Daoy (cell line): ENCODE measurements at regions not wholly inside any gene's neighbourhood (a gene's known extent, or its start where the extent isn't known, plus 50 kb on each side); places are given as distances from the start of the nearest gene placed in this dataset.
"Not testable (repeated sequence)": the region's sequence is repeated elsewhere in the genome, so short reads cannot be mapped to it uniquely, and the experiment has no call there.

ENCODE experiments used
- DNase-seq: peaks from one replicate; pipeline ENCODE4 v3.0.0-alpha.2; 2015; ENCODE audit warnings: low read depth

DNA sequence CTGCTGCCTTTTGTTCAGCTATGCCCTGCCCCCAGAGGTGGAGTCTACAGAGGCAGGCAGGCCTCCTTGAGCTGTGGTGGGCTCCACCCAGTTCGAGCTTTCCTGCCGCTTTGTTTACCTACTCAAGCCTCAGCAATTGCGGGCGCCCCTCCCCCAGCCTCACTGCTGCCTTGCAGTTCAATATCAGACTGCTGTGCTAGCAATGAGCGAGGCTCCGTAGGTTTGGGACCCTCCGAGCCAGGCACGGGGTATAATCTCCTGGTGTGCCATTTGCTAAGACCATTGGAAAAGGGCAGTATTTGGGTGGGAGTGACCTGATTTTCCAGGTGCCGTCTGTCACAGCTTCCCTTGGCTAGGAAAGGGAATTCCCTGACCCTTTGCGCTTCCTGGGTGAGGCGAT is 51.9 kb downstream of the DIPK2A start:
- not testable (repeated sequence) for DNase-seq

DNA sequence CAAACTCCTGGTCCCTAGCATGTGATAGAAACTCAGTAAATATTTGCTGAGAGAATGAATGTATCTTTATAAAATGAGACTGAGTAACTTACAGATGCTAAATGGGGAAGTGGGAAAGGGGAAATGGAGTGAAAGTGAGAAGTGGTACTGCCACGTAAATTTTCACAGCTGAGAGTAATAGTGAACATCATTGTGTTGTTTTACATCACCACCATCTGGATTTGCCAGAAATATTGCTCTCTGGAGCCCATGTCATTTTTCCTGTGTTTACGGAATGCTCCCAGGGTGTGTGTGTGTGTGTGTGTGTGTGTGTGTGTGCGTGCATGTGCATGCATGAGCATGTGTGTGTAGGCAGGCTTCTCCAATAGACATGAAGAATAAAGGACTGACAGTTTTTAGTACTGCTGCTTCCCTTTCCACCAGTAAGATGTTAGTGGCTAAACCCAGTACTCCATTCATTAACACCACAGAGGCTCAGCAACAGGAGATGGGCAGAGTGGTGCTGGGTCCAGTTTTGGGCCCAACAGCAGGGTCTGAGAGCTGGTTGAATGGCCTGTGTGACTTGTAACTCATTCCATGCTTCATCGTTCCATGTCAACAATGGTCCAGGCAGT is 57.3 kb downstream of the DIPK2A start:
- DNase-seq, result no peak

DNA sequence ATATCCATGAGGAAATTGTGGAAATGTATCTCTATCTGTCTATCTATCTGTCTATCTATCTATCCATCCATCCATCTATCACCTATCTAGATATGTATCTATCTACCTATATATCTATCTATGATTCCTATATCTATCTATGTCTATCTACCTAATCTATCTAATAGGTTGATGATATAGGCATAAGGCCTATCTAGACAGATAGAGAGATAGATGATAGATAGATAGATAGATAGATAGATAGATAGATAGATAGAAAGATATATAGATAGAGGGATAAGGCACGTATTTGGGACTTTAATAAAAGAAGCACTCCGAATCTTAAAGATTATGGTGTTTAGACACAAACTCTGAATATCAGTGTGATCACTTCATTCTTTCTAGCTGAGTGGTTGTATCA is 58.1 kb downstream of the DIPK2A start:
- DNase-seq, result no peak

DNA sequence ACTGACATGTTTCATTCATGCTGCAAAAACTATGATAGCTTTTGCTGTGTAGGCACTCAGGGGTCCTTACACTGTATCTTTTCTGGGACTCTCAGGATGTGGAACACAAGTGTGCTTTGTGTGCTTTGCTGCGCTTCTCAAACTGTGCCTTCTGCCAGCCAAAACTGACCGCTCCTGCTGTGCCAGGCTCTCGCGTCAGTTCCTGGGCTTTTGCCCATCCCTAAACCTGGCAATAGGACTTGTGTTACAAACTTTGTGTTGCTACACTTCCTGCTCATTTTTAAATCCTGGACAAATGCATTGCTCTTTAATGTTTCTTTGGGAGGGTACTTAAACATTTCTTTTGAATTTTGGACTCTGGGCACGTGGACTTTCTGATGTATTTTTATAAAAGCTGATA is 60.3 kb downstream of the DIPK2A start:
- DNase-seq, result no peak

DNA sequence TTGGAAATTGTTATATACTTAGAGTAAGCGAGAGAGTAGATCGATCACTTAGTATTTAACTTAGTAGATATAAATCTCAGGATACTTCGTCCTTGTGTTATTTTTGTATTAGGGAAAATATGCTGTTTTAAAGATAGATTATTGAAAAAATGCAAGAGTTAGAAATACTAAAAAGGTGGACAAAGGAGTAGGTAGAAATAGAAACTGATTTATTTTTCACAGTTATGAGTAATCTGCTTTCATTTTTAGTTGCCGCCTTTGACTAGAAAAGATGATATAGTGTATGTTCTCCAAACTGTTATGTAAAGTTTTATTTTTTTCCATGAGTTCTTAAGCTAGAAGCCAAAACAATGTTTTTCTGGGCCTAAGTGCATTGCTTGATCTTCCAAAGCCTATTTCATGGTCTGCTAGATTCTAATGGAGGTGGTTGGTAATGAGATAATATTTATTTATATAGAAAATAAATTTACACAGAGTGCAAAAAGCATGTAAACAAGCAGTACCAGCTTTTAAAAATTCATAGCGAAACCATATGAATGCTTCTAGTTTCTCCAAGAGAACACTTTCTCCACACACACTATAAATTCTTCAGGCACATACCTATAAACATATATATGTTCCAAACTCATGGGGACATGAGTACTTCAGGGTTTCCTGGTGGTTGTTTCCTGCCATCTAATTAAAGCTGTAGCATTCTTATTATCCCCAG is 61.1 kb downstream of the DIPK2A start:
- no peak for DNase-seq

DNA sequence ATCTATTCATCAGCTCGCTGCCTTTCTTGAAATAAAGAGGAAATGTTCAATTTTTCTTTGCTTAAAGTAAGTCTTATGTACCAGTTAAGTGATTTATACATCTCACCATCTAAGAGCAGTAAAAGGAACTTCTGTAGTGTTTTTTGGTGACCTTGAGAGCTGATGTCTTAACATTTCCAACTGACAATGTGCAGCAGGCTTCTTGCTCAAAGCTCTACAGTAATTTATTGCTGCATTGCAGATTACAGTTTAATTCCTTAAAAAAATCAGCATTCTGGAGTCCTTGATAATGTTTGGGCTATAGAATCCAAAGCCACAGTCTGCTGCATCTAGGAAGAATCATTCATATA is 61.6 kb downstream of the DIPK2A start:
- DNase-seq, result no peak

DNA sequence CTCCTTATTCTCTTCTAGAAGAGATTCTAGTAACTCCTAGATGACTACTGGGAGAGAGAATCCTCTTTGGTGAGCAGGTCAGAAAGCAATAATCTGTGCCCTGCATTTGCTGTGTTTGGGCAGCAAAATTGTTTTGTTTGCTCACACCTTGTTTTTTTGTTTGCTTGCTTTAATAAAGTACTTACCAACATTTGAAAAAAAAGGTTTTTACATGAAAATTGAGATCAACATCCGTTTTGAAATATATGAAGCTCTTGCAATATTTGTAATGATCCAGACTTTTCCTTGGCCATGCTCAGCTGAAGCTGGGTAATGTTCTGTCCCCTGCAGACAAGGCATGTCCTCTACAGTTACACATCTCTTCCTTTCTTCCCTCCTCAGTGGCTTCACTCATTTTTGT is 62.2 kb downstream of the DIPK2A start:
- no peak for DNase-seq

DNA sequence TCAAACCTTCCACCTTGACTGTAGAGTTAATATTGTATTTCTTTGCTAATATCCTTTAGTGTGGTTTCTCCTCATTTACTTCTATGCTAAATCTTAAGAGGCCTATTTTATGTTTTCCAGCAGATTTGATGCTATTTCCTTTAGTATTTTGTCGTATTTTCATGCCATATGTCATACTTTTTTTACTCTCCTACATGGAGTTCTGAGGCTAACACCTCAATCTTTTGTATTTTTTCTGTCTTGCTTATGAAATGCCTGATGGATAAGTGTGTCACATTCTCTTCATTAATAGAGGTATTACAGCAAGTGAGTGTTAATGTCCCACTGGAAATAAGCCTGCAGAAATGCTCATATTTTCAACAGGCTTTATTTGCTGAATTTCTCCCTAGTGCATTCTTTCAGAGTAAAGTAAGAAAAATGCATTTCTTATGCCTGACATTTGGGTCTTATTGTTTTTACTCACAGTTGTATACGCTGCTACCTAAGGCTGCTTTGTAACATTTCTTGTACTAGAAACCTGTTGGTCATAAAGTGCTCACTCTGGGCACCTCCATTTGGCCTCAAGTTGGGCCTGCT is 63.2 kb downstream of the DIPK2A start:
- no peak for DNase-seq

DNA sequence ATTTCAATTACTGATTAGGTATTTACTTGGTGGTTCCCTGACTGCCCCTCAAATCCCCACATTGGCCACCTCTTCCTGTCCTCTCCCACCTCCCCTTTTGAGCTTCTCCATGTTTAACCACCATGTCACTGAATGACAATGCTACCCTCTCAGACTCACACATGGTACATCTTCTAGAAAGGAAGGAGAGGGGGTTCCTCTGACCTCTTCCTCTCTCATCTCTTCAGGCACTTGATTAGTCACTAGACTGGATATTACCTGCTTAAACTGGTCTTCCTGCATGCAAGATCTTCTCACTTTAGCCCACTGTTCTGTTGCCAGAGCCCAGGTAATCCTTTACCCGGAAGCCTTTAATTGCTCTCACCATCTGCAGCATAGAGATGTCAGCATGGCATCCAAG is 64.9 kb downstream of the DIPK2A start:
- DNase-seq, result no peak

DNA sequence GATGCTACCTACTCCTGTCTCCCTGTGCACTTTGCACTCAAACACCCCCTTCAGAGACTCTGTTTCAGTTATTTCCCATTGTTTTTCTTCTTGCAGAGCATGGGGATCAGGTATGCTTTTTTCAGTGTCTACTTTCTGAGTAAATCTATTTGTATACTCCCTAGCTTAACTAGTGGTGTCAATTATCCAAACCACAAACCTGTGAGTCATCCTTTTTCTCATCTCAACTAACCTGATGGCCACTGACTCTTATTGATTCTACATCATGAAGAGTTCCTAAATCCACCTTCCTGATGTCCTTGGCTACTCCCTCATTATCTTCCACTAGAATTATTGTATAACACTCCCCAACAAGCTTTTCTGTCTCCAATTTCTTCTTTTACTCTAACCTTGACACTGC is 68.0 kb downstream of the DIPK2A start:
- no peak for DNase-seq

DNA sequence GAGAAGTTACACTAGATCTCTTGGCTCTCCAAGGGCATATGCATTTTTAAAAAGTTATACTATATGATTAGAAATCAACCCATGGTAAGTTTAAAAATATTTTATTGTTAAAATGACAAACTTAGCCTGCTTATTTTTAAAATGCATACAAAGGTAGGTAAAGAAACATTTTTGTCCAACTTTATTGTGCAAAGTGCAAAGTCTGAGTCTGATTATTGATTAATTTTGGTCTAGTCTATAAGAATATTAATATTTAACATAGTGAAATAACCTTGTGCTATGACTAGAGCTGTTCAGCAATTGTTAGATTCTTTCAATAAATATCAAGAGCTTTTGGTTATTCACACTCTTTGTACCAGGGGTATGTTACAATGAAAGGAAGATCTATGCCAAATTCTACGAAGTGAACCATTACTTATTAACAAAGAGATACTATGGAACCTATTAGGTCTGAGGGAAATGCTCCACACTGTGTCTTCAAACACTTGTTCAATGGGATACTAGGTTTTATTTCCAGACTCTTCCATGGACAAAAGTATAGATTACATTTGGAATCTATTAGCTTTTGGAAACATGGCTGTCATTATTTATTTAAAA is 70.4 kb downstream of the DIPK2A start:
- DNase-seq, result no peak

DNA sequence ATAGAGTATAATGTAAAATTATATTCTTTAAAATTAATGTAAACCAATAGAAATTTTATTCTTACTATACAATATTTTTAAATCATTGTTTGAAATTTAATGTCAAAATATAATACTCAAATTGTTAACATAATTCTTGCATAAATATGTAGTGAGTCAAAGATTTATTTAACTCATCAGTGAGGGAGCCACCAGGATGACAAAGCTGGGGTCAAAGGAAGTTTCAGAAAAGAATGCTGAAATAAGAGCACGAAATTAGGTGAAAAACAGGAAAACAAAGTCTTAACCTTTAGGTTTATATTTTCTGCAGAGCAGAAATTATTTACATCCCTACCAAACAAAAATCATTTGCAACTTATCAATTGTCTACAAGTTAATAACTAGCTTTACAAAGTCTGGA is 74.1 kb downstream of the DIPK2A start:
- DNase-seq, result no peak

DNA sequence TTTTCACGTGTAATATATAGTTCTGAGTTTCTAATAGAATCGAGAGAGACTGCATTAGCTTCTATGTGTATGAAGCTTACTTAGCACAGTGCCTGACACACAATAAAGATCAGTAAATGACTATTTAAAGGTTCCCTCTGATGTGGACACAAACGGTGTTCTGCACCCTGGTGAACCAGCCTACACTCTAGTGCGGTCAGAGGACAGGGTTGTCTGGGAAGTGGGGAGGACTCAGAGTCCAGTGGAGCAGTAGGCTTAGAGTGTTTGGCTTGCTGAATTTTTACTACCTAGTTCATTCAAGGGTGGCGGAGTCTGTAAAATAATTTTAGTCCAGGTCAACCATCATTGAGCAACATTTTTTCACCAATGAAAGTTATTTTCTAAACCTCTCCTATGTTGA is 77.8 kb downstream of the DIPK2A start:
- no peak for DNase-seq

DNA sequence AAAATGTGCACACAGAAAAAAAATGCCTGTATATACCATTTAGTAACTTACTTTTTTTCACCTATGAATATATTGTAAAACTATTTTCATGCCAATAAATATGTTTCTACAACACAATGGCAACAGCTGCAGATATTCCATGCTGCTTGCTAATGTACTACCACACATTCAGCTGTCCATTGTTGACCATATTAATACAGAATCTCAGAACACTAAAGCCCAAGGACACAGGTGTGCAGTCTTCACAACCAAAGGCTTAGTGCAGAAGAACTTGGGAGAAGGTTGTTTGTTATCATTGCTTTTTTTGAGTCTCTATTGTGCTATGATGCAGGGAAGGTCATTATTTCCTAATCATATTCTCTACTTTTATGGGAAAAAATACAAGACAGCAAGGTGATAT is 79.6 kb downstream of the DIPK2A start:
- DNase-seq, result no peak

DNA sequence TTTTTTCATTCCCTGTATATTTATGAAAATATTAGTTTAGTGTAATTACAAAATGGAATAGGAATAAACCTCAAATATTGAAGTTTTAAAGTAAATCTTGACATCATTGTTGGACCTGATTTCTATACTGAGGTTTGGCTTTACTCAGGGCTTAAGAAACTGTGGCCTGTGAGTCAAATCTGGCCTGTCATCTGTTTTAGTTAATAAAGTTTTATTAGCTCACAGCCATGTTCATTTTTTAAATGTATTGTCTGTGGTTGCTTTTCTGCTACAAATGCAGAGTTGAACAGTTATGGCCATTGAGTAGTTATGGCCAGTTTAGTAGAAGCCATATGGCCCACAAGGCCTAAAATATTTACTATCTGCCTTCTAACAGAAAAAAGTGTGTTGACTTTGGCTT is 80.7 kb downstream of the DIPK2A start:
- DNase-seq, result no peak

DNA sequence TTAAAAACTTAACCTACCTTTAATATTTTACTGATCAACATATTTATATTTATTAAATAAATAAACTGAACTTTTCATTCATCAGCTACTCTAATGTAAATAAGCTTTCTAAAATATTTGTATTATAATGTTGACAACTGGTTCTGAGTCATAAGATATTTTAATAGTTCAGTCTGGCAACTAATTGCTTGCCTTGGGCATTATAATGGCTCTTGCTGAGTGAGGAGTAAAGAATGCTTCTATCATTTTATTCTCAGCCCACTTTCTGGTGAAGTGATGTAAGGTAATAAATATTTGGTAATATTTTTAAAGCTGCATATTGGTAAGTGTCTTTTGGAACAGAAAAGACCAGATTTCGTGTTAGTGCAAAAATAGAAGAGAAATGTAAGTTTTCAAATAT is 81.5 kb downstream of the DIPK2A start:
- DNase-seq, result no peak

DNA sequence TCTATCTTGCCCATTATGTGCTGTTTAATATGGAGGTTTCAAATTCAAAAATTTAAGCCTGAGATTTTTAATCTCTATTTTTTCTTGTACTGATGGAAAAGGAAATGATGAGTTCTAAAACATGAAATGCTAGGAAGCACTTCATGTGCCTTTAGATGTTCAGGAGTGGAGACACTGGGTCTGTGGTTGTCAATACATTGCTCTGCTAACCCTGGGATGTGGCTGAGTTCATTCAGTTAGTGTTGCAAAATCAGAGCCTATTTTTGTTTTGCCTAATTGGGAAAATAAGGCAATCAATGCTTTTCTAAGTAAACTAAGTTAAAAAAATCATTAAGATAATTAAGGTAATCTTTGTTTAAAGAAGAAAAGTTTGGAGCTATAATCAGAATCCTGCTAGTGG is 83.1 kb downstream of the DIPK2A start:
- no peak for DNase-seq

DNA sequence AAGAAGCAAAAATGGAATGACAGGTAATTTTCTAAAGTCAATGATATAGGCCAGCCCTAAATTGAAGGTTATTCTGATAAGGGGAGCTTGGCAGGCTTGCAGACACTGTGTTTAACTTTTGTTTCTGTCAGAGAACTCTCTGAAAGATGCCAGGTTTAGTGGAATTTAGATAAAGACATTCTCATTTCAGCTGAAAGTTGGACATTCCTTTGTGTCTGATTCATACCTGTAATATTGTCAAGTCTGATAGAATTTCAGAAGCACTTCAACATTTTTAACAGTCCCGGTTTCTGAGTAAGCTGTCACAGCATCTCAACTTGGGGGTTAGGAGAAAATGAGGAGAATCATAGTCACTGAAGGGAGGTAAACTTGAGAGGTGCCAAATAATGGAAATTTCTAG is 84.0 kb downstream of the DIPK2A start:
- DNase-seq, result no peak

DNA sequence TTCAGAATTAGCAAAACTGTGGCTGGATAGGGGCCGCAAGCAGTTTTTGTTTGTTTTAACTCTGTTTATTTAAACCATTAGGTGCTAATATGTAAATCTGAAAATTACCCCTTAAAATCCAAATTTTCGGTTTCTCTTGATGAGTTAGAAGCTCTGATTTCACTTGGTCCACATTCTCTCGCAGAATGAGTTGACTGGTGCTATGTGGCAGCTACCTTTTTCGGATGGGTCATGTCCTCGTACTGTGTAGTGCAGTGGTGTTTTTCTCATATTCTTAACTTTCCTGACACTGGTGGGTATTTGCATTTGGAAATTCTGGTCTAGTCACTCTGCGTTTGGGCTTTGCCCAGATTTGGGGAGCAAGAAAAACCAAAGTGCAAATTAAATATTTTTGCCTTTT is 87.1 kb downstream of the DIPK2A start:
- no peak for DNase-seq

DNA sequence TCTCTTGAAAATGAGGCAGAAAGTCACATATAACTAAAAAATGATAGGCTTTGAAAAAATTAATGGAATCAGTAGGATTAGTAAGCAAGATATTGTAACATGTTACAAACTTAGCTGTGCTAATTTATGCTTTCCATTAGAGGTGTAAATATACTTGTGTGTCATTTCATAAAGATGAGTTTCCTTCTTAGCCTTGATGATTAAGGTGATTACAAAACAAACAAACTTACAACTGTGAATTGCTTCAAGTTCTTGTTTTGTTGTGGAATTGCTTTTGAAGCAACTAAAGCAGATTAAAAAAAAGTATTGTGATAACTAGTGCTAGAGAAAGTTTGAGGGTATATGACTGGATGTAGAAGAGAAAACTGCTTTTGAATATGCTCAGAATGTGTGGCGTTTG is 87.9 kb downstream of the DIPK2A start:
- DNase-seq, result no peak

DNA sequence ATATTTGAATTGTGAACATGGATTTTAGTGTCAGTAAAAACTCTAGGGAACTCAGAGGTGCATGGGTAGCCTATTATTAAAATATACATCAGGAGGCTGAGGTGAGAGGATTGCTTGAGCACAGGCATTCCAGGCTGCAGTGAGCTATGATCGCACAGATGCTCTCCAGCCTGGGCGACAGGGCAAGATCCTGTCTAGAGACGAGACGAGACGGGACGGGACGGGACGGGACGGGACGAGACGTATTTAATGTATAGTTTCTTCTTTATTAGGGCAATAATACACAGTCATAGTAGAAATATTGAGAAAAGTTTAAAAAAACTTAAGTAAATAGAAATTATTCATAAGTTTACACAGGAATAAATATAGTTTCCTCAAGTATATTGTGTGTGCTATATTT is 89.3 kb downstream of the DIPK2A start:
- DNase-seq, result no peak

DNA sequence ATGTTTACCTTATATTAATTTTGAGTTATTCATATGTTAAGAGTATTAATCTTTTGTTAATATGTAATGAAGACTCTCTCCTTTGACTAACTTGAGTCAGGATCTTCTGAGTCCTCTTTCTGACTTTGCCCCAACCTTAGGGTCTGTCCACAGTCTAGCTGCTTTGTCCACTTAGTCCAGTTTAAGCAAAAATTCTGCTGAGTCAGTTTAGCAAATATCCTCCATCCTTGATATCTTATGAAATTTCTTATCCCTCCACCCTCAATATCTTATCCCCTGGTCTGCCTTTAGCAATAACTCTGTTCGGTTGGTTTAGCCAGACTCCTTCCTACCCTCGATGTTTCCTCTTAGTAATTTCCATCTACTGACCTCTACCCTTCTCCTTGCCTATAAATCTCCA is 91.7 kb downstream of the DIPK2A start:
- DNase-seq, result no peak

DNA sequence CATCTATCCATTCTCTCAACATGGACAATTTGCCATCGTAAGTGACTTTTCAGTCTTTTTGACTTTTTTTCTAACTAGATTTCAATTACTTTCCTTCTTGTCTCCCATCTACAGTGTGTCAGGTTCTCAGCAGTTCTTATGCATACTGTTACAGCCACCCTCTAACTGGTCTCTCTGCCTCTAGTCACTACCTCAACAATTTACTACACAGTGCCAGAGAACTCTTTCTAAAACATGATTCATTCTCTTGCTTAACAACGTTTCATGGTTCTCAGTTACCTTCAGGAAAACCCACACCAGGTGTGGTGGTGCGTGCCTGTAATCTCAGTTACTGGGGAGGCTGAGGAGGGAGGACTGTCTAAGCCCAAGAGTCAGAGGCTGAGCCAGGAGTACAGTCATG is 95.4 kb downstream of the DIPK2A start:
- no peak for DNase-seq
